Stimulated activated CD4-positive, alpha-beta T cell treated with anti-CD3 and anti-CD28 coated beads, Interleukin-12 subunit alpha, Interleukin-12 subunit beta, amount 100 ng/mL, for 48 hours (primary cell): ENCODE measurements at regions not wholly inside any gene's neighbourhood (a gene's known extent, or its start where the extent isn't known, plus 50 kb on each side); places are given as distances from the start of the nearest gene placed in this dataset.
"Not testable (repeated sequence)": the region's sequence is repeated elsewhere in the genome, so short reads cannot be mapped to it uniquely, and the experiment has no call there.

ENCODE experiments used
- DNase-seq, 3 donors: peaks; one replicate each; pipeline ENCODE4 v3.0.0-alpha.2; 2020; ENCODE audit warnings: low read depth in 2 of 3, low spot score in 1 of 3

DNA sequence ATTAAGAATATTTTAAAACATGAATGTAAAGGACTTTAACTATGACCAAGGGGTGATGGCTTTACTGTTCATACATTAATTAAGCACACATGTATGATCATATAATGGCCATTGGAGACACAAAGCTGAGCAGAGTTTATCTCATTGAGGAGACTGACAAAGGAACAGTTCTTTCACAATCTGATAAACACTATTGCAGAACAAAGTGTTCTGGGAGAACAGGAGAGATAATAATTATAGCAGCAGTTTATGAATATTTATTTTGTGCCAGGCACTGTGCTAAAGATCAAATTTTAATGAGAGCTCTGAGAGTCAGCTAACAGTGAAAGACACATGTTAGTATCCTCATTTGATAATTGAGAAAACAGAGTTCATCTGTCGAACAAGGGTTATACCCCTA is 242.4 kb upstream of the NR3C2 start:
- DNase-seq = no peak

DNA sequence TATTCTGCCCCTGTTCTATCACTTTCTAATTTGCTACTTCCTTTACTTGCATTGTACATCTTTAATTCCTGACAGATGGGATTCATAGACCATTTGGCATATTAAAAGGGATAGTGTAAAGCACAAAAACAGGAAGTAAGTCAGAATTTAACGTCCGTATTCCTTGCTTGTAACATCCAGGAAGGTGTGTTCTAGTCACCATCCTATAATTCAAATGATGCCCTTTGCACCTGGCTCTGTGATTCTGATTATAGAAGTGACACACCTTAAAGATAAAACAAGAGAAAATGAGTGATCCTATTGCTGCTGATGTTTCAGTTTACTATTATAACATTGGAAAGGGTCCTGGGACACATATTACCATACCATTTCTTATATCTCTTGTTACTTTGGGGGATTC is 238.7 kb upstream of the NR3C2 start:
- no peak for DNase-seq

DNA sequence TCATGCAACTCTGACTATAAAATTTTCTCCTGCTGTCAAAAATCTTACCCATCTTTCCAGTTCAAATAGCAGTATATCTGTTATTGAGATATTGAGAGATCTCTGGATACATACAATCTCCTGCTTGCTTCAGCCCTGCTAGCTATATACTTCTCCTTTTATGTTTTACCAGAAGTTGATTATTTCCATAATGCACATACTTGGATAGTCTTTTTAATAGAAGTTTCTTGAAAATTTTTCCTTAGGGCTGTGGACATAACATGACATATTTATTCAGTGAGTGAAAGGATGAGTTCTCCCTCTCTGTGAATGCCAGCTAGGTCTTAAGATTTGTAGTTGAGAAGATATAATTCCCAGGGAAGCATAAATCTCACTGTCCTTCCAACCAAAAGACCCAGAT is 234.1 kb upstream of the NR3C2 start:
- no peak for DNase-seq

DNA sequence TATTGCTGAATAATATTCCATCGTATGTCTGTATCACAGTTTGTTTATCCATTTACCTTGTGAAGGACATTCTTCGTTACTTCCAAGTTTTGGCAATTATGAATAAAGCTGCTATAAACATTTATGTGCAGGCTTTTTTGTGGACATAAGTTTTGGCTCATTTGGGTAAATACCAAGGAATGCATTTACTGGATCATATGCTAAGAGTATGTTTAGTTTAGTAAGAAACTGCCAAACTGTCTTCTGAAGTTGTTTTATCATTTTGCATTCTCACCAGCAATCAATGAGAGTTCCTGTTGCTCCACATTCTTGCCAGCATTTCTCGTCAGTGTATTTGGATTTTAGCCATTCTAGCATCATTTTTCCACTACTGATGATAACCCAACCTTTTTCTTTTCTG is 232.7 kb upstream of the NR3C2 start:
- DNase-seq = no peak

DNA sequence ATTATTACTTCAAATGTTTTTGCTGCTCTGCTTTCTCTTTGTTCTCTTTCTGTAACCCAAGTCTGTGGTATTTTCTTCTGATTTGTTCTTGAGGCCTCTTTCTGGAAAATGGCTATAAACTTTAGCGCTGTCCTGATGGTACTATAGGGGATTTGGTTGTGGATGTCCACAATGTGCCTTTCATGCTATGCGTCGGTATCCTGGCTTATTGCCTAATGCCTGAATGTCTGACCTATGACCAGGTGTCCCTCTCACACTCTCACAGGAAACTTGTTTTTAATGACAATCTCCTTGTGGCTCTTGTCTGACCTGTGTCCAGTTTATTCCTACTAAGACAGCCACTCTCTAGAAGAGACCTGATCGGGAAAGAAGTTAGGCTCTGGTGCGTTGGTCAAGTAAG is 222.4 kb upstream of the NR3C2 start:
- no peak for DNase-seq

DNA sequence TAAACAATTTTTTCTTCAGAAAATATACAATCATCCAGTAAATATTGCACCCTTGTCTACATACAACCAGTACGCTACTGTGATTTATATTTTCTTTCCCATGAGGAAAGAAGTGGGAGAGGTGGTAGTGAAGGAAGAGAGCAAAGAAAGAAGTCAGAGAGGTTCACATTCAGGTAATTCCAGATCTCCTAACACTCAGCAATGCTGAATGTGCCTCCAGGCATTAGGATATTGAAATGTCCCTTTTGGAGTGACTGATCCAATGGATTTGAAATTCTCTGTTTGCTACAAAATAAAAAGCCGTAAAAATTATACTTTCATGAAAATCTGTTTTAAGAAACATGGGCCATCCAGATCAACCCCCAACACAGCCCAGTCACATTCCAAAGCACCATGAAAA is 211.9 kb upstream of the NR3C2 start:
- no peak for DNase-seq

DNA sequence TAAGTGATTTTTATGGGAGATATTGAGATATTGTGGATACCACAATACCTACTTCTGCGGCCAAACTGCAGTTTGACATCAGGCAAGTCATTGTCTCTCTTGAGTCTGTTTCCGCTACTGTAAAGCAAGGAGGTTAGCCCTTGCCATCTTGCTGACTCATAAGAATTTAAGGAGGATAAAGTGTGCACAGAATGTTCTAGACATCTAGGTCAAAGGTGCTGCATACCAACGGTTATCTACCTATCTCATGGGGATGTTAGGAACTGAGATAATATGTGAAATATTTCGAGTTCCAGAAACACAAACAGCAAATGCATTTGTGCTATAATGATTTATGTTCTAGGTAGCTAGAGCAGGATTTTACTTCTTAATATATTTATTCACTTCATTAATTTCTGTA is 211.5 kb upstream of the NR3C2 start:
- DNase-seq = no peak

DNA sequence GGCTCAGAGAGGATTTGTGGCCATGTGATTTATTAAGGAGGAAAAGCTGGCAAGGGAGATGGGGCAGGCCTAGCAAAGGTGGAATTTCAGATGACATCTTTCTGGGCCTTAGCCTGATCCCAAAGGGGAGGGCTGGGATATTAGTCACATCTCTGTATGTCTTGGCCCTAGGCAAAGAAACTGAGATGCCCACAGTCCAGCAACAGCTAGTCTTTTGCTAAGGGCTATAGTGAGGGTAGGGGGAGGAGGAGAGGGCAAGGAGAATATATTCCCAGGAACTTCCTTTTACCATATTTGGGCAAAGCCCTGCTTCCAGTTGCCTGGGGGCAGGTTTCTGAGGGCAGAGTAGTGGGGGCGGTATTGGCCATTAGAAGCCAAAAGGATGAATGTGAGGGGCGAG is 209.8 kb upstream of the NR3C2 start:
- no peak for DNase-seq

DNA sequence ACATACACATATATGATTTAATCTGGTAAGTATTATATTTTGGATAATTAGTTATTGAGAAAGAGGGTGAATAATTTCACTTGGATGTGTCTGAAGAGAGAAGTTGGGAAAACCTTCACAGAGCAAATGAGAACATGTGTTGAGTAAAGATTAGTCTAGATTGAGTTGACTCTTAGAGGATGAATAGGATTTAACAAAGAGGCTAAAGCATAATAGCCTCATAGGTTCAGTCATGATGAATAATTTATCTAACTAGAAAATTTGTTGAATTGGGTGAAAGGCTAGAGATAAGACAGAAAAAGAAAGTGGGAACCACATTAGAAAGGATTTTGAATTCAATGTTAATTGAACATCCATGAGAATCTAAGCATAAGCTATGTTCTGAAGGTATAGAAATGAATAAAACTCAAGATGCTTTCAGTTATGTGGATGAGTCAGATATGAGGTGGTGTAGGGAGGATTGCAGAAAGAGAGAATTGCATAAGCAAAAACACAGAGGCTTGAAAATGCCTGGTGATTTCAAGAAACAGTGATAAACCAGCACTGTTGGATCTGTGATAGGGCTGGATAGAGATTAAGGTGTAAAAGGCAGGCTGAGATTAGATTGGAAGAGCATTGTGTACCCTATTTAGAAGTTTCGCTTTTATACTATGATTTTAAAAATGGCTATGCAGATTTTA is 207.6 kb upstream of the NR3C2 start:
- DNase-seq = no peak

DNA sequence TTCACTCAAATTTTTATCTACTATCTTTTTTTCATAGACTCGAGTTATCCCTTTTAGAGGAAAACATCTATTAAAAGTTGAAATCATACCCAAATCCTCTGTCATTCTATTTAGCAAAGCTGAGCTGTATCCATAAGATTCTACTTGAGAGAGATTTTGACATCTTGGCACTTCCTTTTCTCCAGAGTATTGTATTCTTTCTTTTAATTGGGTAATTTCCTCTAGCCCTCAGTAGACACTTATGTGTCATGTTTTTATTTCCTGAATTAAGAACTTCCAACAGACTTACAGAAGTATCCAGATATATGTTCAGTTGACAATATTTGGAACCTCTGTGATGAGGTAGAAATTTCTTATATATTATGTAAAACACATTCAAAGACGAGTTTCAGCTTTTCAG is 201.6 kb upstream of the NR3C2 start:
- DNase-seq = no peak

DNA sequence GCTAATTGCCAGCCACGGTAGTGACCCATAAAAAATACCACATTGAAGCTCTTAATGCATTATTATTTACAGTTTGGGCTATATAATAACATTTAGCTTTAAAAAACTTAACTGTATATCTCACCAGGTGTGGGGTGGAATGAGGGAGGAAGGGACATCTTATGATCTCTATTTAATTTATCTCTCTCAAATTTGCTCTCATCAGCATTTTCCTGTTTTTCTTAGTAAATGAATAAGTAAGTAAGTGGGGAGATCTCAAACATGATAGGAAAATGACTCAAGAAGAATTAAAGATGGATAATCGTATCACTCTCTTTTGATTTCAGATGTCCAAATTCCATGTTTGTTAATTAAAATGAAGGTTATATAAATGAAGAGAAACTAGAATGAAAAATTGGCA is 200.7 kb upstream of the NR3C2 start:
- DNase-seq = no peak

DNA sequence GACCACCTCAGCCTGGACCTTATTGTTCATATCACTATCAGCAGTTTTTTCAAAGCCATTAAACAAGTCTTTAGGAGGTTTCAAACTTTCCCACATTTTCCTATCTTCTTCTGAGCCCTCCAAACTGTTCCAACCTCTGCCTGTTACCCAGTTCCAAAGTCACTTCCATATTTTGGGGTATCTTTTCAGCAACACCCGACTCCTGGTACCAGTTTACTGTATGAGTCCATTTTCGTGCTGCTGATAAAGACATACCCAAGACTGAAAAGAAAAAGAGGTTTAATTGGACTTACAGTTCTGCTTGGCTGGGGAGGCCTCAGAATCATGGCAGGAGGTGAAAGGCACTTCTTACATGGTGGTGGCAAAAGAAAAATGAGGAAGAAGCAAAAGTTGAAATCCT is 195.9 kb upstream of the NR3C2 start:
- DNase-seq = not testable (repeated sequence)

DNA sequence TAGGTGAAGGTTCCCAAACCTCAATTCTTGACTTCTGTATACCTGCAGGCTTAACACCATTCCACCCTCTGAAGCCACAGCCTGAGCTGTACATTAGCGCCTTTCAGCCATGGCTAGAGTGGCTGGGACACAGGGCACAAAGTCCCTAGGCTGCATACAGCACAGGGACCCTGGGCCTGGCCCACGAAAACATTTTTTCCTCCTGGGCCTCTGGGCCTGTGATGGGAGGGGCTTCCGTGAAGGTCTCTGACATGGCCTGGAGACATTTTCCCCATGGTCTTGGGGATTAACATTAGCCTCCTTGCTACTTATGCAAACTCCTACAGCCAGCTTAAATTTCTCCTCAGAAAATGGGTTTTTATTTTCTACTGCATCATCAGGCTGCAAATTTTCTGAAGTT is 195.2 kb upstream of the NR3C2 start:
- DNase-seq = not testable (repeated sequence)

DNA sequence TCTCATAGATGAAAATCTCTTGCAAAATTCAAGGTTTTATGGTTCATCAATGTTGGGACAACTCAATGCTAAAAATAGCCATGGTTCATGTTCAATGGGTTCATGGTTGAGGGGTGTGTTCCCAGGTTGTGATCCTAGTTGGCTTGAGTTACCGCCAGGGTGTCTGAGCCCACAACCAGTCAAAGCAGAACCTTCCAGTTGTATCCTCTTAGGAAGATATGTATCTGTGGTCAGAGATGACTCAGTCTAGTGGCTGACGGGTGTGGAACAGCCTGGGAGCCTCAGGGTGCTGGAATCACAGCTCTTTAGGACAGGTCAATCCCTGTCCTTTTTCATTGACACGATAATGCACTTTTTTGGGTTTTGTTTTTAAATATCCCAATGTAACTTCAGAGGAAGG is 192.3 kb upstream of the NR3C2 start:
- no peak for DNase-seq

DNA sequence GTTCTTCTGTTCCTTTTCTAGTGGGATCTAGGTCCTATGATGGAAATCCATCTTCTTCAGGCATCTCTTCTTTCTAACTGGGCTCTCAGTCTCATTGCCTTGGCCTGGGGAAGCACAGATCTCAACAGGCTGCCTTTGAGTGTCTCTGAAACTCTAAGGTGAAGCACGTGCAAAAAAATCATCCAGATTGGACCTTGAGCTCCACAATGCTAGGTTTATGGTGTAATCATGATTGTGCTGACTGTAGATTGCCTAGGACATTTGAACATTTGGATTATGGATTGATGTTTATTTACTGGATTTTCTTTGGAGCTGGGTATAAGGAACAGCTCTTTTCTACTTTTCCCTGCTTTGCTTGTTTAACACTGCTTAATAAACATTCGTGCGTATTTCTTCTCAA is 191.5 kb upstream of the NR3C2 start:
- DNase-seq = no peak

DNA sequence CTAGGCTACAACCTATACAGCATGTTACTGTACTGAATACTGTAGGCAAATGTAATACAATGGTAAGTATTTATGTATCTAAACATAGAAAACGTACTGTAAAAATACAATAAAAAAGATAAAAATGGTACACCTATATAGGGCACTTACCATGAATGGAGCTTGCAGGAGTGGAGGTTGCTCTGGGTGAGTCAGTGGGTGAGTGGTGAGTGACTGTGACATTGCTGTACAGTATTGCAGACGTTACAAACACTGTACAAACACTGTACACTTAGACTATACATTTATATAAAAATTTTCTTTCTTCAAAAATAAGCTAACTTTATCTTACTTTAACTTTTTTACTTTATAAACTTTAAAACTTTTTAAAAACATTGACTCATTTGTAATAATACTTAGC is 190.3 kb upstream of the NR3C2 start:
- DNase-seq = no peak

DNA sequence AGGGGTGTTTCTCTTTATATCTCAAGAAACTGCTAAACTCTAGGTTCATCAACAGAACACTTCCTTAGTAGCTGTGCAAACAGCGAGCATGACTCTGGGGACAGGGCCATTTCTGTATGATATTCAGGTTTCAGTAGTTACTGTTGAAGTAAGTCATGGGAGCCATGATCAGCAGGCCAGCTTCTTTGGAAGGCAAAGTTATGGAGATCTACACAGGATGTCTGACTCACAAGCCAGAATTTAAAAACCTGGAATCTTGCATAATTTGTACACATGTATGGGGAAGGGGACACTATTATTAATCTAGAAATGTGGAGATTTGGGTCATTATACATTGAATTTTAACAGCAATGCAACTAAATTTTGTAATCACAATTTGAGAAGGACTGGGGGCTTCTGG is 187.8 kb upstream of the NR3C2 start:
- no peak for DNase-seq

DNA sequence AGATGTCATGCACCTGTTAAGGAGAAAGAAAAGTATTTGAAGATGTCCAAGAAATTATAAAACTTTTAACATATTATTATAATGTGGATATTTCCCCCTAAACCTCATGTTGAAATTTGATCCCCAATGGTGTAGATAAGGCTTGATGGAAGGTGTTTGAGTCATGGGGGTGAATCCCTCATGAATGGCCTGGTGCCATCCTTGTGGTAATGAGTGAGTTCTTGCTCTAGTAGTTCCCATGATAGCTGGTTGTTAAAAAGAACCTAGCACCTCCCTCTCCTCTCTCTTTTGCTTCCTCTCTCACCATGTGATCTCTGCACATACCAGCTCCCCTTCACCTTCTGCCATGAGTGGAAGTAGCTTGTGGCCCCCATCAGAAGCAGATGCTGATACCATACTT is 176.6 kb upstream of the NR3C2 start:
- DNase-seq = no peak

DNA sequence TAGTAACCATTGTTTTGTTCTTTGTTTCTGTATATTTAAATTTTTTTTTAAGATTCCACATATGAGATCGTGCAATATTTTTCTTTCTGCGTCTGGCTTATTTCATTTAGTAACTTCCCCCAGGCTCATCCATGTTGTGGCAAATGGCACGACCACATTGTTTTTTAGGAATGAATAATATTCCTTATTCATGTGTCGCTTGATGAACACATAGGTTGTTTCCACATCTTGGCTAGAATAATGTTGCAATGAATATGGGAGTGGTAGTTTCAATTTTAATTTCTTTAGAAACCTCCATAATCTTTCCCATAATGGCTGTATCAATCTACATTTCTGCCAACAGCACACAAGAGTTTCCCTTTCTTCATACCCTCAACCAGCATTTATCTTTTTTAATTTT is 166.8 kb upstream of the NR3C2 start:
- DNase-seq = no peak

DNA sequence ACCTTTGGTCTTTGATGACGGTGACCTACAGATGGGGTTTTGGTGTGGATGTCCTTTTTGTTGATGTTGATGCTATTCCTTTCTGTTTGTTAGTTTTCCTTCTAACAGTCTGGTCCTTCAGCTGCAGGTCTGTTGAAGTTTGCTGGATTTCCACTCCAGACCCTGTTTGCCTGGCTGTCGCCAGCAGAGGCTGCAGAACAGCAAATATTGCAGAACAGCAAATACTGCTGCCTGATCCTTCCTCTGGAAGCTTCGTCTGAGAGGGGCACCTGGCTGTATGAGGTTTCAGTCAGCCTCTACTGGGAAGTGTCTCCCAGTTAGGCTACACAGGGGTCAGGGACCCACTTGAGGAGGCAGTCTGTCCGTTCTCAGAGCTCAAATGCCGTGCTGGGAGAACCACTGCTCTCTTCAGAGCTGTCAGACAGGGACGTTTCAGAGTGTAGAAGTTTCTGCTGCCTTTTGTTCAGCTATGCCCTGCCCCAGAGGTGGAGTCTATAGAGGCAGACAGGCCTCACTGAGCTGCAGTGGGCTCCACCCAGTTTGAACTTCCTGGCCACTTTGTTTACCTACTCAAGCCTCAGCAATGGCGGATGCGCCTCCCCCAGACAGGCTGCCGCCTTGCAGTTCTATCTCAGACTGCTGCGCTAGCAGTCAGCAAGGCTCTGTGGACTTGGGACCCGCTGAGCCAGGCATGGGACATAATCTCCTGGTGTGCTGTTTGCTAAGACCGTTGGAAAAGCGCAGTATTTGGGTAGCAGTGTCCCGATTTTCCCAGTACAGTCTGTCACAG is 156.4 kb upstream of the NR3C2 start:
- not testable (repeated sequence) for DNase-seq

DNA sequence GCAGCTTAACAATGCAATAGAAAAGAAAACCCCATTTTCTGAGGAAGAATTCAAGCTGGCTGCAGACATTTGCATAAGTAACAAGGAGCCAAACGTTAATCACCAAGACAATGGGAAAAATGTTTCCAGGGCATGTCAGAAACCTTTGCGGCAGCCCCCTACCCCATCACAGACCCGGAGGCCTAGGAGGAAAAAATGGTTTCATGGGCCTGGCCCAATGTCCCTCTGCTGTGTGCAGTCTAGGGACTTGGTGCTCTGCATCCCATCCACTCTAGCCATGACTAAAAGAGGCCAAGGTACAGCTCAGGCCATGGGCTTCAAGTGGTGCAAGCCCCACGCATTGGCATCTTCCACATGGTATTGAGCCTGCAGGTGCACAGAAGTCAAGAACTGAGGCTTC is 147.0 kb upstream of the NR3C2 start:
- no peak for DNase-seq

DNA sequence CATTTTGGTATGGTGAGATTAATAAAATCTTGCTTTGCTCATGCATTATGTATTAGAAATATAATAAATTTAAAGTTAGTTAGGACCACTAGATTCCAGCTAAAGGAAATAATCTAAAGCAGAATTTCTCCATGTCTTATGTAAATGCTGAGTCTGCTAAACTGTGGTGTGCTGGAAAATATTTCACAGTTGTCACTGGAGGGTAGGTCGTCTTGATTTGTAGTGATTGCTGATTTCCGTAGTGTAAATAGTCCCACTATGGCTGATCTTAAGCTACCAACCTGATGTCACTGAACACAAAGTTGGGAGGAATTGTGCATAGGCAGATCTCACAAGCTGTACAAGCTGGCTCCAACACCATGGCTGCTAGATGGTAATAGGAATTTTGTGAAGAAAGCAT is 133.4 kb upstream of the NR3C2 start:
- no peak for DNase-seq

DNA sequence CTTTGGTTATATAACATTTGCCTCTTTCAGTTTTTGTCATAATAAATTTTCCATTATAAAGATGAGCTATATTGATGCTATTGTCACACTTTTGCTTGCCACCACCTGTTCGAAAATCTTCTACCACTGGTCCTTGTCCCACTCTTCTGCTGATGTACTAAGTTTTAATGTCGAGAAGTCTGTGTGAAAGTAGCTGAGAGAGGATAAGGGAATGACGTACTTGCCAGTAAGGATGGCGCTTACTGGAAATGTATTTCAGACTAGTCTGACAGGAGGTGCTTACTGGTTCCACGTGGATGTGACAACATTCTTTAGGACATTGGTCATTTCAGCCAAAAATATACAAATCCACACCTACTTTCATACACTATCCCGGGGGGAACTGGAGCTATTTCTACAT is 132.7 kb upstream of the NR3C2 start:
- DNase-seq = no peak
